GM12892 (cell line): ENCODE measurements at regions not wholly inside any gene's neighbourhood (a gene's known extent, or its start where the extent isn't known, plus 50 kb on each side); places are given as distances from the start of the nearest gene placed in this dataset.

ENCODE experiments used
- POLR2A ChIP-seq: IDR thresholded peaks from 2 replicates; pipeline ENCODE4 v1.6.1; 2011; ENCODE audit warnings: low read depth, low read length, control low read depth
- POLR2AphosphoS5 ChIP-seq: IDR thresholded peaks from 2 replicates; pipeline ENCODE4 v1.6.1; 2011; ENCODE audit warnings: low read depth, low read length, control low read depth

- TF ChIP-seq POLR2AphosphoS5 (no peak), POLR2A (no peak)
These were observed 356.4 kb upstream of the ACTBL2 start for GRCh38 chr5:57839025-57839424.
